ENCODE measurements at regions not wholly inside any gene's neighbourhood (a gene's known extent, or its start where the extent isn't known, plus 50 kb on each side); places are given as distances from the start of the nearest gene placed in this dataset.
A peak's percentile ranks its signal among the peaks of the same experiment; 100 is the strongest.
"Not testable (repeated sequence)": the region's sequence is repeated elsewhere in the genome, so short reads cannot be mapped to it uniquely, and the experiment has no call there.

DNA sequence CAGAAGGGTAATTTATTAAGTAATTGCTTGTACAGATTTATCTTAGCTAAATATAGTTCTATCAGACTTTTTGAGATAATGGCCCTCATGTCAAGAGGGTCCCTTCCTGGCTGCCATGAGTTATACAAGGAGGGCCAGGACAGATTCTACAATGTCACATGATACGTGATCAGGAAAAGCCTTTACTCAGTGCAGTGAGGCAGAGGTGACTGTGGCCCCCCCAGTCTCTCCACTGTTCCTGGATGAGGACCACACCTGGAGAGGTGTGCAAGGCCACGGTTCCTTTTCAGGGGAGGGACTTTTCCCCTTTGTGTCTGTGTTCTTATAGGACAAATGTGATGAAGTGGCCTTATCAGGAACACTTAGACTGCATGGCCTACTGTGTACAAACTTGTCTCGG lies 54.3 kb upstream of the LRCH1 start:
- CTCF ChIA-PET: no interaction called here
- no peak overlapping the region for H3K27ac ChIP-seq
- no peak for DNase-seq (ENCODE audit: low spot score)
- TF ChIP-seq, protein P1, sequence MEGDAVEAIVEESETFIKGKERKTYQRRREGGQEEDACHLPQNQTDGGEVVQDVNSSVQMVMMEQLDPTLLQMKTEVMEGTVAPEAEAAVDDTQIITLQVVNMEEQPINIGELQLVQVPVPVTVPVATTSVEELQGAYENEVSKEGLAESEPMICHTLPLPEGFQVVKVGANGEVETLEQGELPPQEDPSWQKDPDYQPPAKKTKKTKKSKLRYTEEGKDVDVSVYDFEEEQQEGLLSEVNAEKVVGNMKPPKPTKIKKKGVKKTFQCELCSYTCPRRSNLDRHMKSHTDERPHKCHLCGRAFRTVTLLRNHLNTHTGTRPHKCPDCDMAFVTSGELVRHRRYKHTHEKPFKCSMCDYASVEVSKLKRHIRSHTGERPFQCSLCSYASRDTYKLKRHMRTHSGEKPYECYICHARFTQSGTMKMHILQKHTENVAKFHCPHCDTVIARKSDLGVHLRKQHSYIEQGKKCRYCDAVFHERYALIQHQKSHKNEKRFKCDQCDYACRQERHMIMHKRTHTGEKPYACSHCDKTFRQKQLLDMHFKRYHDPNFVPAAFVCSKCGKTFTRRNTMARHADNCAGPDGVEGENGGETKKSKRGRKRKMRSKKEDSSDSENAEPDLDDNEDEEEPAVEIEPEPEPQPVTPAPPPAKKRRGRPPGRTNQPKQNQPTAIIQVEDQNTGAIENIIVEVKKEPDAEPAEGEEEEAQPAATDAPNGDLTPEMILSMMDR (conservative IDR thresholded peaks at IDR 0.05; ENCODE audit: low read depth): no peak
- POLR2A ChIA-PET (ENCODE audit: low non-redundant PET): no interaction called here

DNA sequence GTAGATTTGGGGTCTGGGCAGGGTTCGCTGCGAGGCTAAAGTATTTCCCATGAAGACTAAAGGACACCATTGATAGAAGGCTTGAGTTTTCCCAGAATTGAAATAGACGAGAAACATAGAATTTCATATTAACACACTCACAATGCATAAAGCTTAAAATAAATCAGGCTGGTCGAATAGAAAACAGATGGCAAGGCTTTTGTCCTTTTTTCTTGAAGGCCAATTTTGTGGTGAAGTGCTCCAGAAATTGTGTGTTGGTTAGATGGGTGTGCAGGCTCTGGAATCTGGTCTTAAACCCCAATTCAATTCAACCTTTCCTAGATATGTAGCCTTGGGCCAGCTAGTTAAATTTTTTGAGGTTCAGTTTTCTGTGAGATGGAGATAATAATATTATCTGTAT lies 56.9 kb upstream of the LRCH1 start:
- no peak for DNase-seq (ENCODE audit: low spot score)
- CTCF ChIA-PET: interaction anchor here (0.6 kb wide), 1 partner anchor 225 kb away, joined by 3 read pairs; no protein-coding TSS in a partner anchor
- POLR2A ChIA-PET (ENCODE audit: low non-redundant PET): no interaction called here
- TF ChIP-seq, protein P1 (conservative IDR thresholded peaks at IDR 0.05; ENCODE audit: low read depth): no peak
- no peak overlapping the region for H3K27ac ChIP-seq

DNA sequence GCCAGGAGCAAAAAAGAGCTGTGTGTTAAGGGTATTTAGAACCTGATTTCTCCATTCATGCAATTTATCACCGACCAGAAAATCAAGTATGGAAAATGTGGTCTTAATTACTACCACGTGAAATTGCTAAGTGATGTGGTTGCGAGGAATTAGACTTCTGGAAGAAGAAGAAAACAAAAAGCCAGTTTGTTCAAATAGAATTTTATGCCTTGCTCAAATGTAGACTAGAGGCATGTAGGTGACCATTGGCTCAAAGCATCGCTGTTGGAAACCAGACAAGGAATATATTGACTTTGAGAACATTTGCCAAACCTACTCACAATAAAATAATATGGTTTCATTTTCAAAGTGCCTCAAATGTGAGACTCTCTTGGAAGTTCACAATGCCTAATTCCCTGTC lies 57.3 kb upstream of the LRCH1 start:
- H3K27ac ChIP-seq: no peak overlapping the region
- no peak for DNase-seq (ENCODE audit: low spot score)
- ChIA-PET POLR2A (ENCODE audit: low non-redundant PET) (no interaction called here), CTCF (interaction anchor here (0.6 kb wide), 1 partner anchor 225 kb away, joined by 3 read pairs; no protein-coding TSS in a partner anchor)
- TF ChIP-seq, protein P1 (conservative IDR thresholded peaks at IDR 0.05; ENCODE audit: low read depth): no peak

DNA sequence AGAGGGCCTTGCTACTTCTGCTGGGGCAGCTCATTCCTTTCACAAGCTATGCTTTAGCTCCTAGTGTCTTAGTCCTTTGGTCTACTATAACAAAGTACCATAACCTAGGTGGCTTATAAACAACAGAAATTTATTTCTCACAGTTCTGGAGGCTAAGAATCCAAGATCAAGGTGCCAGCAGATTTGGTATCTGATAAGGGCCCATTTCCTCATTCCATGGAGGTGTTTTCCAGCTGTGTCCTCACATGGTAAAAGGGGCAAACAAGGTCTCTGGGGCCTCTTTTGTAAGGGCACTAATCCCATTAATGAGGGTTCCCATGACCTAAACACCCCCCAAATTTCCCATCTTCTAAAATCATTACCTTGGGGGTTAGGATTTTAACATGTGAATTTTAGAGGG lies 57.9 kb upstream of the LRCH1 start:
- ChIA-PET CTCF (interaction anchor here (1.1 to 1.3 kb wide), 2 partner anchors 18 to 226 kb away, joined by 3 to 6 read pairs; no protein-coding TSS in a partner anchor), POLR2A (ENCODE audit: low non-redundant PET) (no interaction called here)
- DNase-seq (ENCODE audit: low spot score): no peak
- TF ChIP-seq, protein P1 (conservative IDR thresholded peaks at IDR 0.05; ENCODE audit: low read depth): no peak
- H3K27ac ChIP-seq: no peak overlapping the region

DNA sequence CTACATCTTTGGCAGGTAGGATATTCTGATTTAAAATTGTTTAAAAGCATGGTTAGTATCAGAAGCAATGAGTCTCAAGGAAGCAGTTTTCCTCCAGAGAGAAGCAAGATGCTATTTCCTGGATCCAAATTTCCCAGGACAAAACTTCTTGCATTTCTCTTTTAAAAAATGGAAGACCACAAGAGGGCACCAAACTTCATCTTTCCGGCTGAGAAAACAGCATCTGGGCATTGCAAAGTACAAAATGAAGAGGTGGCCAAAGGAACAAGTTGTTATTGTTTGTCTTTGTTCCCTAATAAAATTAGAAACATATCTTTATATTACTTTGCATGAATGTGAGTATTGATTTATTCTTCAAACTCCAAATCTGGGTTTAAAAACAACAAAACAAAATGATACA lies 60.0 kb upstream of the LRCH1 start:
- peak; percentile 29 for DNase-seq (ENCODE audit: low spot score)
- ChIA-PET CTCF (no interaction called here), POLR2A (ENCODE audit: low non-redundant PET) (no interaction called here)
- no peak overlapping the region for H3K27ac ChIP-seq
- TF ChIP-seq, protein P1 (conservative IDR thresholded peaks at IDR 0.05; ENCODE audit: low read depth): peak; percentile 61

DNA sequence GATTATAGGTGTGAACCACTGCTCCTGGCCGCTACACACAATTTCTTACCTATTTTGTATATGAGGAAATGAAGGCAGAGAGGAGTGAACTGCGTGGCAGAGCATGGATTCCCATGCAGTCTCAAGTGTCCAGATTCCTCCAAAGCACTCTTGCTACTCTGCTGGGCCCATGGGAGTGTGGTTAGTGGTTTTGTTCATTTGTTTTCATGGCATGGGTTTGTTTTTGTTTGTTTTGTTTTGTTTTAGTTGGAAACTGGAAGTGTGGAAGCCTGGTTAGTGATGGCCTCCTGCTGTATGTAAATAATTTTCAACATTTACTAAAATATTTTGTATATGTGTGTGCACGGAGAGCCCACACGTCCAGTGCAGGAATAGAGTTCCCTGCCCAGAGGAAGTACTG lies 61.3 kb upstream of the LRCH1 start:
- H3K27ac ChIP-seq: no peak overlapping the region
- no peak for DNase-seq (ENCODE audit: low spot score)
- POLR2A ChIA-PET (ENCODE audit: low non-redundant PET): no interaction called here
- CTCF ChIA-PET: interaction anchor here (0.6 kb wide), 2 partner anchors 143 to 363 kb away, joined by 3 to 4 read pairs; no protein-coding TSS in a partner anchor
- TF ChIP-seq, protein P1 (conservative IDR thresholded peaks at IDR 0.05; ENCODE audit: low read depth): no peak

DNA sequence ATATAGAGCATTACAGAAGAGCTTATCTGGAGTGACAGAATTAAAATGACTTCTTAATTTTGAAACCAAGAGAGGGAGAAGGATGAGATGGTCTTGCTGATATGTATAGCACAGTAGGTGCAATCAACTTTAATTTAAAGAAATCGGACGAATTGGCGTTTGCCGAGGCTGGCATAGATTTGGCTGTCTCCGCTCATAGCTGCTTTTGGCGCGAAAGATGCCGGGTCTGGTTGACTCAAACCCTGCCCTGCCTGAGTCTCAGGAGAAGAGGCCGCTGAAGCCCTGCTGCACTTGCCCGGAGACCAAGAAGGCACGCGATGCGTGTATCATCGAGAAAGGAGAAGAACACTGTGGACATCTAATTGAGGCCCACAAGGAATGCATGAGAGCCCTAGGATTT lies 62.3 kb upstream of the LRCH1 start:
- CTCF ChIA-PET; DNase-seq (ENCODE audit: low spot score); POLR2A ChIA-PET (ENCODE audit: low non-redundant PET); H3K27ac ChIP-seq: not testable (repeated sequence)
